IMR-90 (cell line): ENCODE measurements at regions not wholly inside any gene's neighbourhood (a gene's known extent, or its start where the extent isn't known, plus 50 kb on each side); places are given as distances from the start of the nearest gene placed in this dataset.

Source experiments
- CEBPB ChIP-seq: IDR thresholded peaks from 2 replicates; pipeline ENCODE4 v1.6.1; 2012; ENCODE audit warnings: low read depth, low read length, improper control_type of control experiment
- CHD1 ChIP-seq: IDR thresholded peaks from 2 replicates; pipeline ENCODE4 v1.6.1; 2012; ENCODE audit warnings: low read depth, low read length, improper control_type of control experiment
- FOS ChIP-seq: fragments of 150-350 bp; IDR thresholded peaks from 2 replicates; pipeline ENCODE4 v1.6.1; 2016; ENCODE audit warnings: low read depth, low read length
- MAFK ChIP-seq: IDR thresholded peaks from 2 replicates; pipeline ENCODE4 v1.6.1; 2012; ENCODE audit warnings: low read depth, low read length, improper control_type of control experiment
- MXI1 ChIP-seq: IDR thresholded peaks from 2 replicates; pipeline ENCODE4 v1.6.1; 2012; ENCODE audit warnings: low read depth, mild to moderate bottlenecking, low read length, moderate library complexity, borderline replicate concordance
- NFE2L2 ChIP-seq: fragments of 150-350 bp; IDR thresholded peaks from 2 replicates; pipeline ENCODE4 v1.6.1; 2016; ENCODE audit warnings: low read depth, mild to moderate bottlenecking, low read length
- POLR2A ChIP-seq: IDR thresholded peaks from 2 replicates; pipeline ENCODE4 v1.6.1; 2012; ENCODE audit warnings: mild to moderate bottlenecking, low read depth, low read length
- RCOR1 ChIP-seq: IDR thresholded peaks from 2 replicates; pipeline ENCODE4 v1.6.1; 2012; ENCODE audit warnings: mild to moderate bottlenecking, low read length, improper control_type of control experiment; ENCODE audit not compliant: insufficient replicate concordance
- RFX5 ChIP-seq: IDR thresholded peaks from 2 replicates; pipeline ENCODE4 v1.8.0; 2012; ENCODE audit warnings: low read depth, mild to moderate bottlenecking, low read length, moderate library complexity
- TF ChIP-seq, protein P1 (sequence below): conservative IDR thresholded peaks from 2 replicates; pipeline ENCODE4 v1.5.1; 2012; ENCODE audit warnings: mild to moderate bottlenecking, low read depth, low read length, improper control_type of control experiment
- TF ChIP-seq, protein P2 (sequence below): fragments of 150-350 bp; IDR thresholded peaks from 2 replicates; pipeline ENCODE4 v1.6.1; 2017; ENCODE audit warnings: mild to moderate bottlenecking, antibody characterized with exemption, low read length, low read depth

GRCh38 chr7:83882551-83882950, 233.6 kb upstream of the SEMA3E start:
- TF ChIP-seq, protein P1, sequence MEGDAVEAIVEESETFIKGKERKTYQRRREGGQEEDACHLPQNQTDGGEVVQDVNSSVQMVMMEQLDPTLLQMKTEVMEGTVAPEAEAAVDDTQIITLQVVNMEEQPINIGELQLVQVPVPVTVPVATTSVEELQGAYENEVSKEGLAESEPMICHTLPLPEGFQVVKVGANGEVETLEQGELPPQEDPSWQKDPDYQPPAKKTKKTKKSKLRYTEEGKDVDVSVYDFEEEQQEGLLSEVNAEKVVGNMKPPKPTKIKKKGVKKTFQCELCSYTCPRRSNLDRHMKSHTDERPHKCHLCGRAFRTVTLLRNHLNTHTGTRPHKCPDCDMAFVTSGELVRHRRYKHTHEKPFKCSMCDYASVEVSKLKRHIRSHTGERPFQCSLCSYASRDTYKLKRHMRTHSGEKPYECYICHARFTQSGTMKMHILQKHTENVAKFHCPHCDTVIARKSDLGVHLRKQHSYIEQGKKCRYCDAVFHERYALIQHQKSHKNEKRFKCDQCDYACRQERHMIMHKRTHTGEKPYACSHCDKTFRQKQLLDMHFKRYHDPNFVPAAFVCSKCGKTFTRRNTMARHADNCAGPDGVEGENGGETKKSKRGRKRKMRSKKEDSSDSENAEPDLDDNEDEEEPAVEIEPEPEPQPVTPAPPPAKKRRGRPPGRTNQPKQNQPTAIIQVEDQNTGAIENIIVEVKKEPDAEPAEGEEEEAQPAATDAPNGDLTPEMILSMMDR, result no peak
- TF ChIP-seq POLR2A (no peak), RCOR1 (no peak), MXI1 (no peak), CHD1 (no peak), RFX5 (no peak), CEBPB (no peak), NFE2L2 (no peak), FOS (no peak), MAFK (peak; percentile 73)
- TF ChIP-seq, protein P2, sequence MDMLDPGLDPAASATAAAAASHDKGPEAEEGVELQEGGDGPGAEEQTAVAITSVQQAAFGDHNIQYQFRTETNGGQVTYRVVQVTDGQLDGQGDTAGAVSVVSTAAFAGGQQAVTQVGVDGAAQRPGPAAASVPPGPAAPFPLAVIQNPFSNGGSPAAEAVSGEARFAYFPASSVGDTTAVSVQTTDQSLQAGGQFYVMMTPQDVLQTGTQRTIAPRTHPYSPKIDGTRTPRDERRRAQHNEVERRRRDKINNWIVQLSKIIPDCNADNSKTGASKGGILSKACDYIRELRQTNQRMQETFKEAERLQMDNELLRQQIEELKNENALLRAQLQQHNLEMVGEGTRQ, result no peak
